Stimulated activated CD8-positive, alpha-beta memory T cell treated with anti-CD3 and anti-CD28 coated beads, Interleukin-4, amount 100 ng/mL, for 4 hours (primary cell): ENCODE measurements at regions not wholly inside any gene's neighbourhood (a gene's known extent, or its start where the extent isn't known, plus 50 kb on each side); places are given as distances from the start of the nearest gene placed in this dataset.

Experiments
- DNase-seq, 2 donors: peaks; one replicate each; pipeline ENCODE4 v3.0.0-alpha.2; 2020; ENCODE audit warnings: low read depth in 2 of 2, low spot score in 1 of 2

DNA sequence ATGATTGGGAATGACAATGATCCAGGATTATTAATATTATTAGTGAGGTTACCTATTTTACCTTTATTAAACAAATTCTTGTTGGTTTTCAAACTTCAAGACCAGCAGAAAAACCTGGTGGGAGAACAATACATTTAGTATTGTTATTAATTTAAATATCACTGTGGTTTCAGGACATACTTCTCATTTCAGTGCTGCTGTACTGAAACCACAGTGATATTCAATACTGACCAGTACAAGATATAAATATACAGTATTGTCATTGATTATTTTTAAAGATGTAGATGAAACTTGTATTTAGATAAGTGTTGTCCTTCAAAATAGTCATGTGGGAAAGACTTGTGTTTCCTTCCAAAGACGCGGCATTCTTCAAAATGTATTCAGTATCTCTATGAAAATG is 1047.3 kb upstream of the CELF4 start:
- DNase-seq: no peak

DNA sequence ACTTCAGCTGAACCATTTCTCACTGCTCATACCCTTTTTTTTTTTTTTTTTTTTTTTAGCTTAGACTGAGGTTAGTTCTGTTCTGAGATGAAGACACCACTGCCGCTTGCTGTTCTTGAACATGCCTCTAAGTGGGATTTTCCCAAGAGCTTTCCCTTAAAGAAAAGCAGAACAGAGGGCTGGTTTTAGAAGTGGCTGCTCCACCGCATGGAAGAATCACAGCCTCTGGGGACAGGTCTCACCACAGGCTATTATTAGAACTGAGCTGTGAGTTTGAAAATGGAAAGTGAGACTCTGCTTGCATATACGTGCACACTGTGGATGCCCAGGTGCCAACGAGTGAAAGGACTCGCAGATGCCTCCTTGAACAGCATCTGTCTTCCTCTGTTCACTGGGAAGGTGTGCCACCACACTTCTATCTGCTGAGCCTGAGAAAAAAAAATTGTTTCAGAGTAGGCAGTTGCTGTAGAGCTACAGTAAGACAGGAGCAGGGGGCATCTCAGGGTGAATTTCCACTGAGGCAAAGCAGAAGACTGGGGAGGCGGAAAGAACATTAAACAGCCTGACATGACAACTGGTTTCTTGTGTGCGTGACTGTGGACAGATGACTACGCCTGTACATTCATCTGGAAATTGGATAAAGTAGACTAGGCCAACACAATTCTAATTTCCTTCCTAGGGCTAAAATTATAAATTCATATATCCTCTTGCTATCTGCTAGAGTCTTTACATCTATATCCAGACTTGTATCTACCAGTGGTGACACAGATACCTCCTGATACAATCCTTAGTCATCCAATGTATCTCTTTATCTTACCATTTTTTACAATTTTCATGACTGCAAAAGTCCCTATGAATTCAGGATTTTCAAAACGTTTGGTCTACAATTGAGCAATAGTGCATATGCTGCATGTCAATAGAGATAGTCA is 1045.7 kb upstream of the CELF4 start:
- DNase-seq: no peak

DNA sequence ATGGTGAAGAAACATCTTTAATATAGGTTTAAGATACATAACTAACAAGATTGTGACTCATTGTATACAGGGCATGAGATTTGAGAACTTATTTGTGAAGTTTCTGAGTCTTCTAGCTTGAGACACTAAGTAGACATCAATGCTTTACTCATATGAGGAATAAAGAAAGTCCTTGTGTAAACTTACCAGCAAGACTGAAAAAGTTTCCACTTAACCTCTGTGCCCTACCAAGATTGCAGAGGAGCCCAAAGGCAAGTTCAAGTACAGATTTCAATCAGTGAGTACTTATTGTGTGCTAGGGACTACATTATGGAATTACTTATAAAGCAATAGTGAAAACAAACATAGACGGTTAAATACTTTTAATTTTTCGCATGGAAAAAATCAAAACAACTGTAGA is 1041.2 kb upstream of the CELF4 start:
- DNase-seq: no peak

DNA sequence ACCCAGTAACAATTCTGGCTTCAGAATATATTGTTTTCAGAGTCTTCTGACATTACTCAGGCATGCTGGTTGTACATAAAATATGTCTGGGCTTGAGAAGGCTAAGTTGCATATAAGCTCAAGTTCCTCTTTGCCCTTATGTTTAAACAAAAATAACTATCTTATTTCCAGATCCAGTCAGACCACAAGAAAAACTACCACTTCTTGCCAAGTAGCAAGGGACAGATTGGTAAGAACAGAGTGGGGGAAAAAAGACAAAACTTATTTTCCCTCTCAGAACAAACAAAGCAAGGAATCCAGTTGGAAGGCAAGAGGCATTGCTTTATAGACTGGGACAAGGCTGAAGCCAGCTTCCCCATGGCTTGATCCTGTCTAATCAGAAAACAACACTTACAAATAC is 1036.7 kb upstream of the CELF4 start:
- no peak for DNase-seq

DNA sequence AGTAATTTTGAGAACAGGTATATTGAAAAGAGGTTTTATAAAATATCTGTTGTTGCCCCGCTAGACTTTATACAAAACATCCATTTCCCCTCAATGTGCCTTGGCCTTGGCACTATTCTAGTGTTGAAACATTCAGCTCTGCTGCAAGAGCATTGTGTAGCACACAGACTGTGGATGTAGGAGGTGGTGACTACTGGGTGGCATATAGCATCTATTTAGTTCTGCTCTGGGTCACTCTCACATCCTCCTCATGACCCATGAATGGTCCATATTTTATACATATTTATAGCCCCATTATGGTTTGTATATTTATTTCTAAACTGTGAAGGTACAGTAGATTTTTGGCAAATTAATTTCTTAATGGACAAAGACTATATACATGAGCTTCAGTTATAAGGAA is 1022.0 kb upstream of the CELF4 start:
- no peak for DNase-seq

DNA sequence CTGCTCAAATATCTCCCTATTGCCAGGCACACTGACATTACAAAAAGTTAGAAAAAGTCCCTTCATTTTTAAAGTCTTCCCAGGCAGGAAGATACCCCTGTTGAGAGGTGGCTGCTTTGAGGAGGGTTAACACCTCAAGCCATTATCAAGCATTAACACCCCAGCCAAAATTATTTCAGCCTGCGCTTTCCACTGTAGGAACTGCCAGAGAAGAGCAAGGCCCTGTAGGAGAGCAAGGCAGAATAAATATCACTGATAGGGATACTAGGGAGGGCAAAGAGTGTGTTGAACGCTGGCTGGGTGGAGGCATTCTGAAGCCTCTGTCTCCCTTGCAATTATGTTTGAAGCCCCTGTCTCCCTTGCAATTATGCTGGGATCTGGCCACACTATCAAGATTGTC is 1020.7 kb upstream of the CELF4 start:
- DNase-seq: no peak

DNA sequence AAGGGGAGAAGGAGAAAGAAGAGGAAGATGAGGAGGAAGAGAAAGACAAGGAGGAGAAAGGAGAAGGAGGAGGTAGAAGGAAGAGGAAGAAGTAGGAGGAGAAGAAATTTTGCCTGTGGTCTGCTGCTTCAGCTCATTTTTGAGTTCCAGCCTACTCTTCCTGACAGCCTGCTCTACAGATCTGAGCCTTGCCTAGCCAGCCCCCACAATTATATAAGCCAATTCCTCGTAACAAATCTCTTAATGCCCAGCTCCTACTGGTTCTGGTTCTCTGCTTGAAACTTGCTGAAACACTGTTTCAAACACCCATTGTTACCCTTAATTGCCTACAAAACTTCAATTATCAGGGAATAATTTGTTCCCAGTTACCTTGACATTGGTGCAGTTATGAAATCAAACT is 1014.2 kb upstream of the CELF4 start:
- DNase-seq: no peak

DNA sequence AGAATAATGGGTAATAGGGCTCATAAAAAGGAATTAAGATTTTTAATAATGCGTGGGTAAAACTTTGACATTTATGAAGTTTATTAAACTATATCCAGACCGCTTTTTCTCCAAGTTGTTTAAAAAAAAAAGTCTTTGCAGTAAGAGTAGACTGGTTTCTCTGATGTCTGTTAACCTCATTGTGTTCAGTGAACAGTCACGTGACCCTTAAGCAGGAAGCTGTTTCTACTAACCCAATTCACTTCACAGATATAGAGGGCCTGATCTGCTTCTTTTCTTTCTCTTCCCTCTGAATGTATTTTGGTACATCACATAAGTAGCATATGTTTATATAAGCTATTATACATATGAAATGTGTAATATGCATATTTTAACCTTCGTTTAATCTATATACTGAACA is 1011.3 kb upstream of the CELF4 start:
- DNase-seq: no peak

DNA sequence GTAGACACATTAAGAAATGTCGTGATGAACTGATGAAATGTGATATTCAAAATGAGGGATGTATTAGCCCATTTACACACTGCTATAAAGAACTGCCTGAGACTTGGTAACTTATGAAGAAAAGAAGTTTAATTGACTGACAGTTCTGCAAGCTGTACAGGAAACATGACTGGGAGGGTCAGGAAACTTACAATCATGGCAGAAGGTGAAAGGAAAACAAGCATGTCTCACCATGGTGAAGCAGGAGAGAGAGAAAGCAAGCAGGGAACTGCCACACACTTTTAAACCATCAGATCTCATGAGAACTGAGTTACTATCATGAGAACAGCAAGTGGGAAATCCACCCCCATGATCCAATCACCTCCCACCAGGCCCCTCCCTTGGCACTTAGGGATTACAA is 1010.8 kb upstream of the CELF4 start:
- no peak for DNase-seq

DNA sequence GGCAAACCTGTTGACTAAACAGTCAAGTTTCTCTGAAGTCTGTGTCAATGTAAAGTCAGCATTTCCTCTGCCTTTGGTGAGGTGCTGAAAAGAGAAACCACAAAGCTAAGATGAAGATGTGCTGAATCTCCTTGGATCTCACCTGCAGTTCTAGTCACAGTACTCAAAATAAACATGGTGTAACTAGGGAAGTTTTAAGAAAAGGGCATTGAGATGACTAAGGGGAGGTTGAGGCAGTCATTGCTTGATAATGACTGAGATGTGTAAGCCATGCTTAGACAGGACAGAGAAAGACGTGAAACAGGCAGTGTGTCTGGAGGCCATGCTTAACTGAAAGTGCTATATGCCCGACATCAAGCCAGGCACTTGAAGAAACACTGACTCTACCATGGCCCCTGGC is 1010.0 kb upstream of the CELF4 start:
- DNase-seq: no peak

DNA sequence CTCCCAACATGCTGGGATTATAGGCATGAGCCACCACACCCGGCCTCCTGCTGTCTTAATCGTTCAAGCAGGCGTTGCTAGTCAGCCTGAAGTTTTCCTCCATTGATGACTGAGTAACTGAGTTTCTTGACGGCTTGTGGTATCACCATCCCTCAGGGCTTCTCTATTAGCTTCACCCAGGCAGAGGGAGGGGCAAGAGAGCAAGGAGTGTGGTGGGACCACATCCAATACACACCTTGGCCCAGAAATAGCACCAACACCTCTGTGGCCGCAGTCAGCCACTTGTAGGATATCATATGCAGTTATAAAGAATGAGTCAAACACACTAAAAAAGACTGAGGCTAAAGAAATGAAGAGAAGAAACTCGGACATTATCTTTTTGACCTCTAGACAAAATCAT is 1009.4 kb upstream of the CELF4 start:
- no peak for DNase-seq

DNA sequence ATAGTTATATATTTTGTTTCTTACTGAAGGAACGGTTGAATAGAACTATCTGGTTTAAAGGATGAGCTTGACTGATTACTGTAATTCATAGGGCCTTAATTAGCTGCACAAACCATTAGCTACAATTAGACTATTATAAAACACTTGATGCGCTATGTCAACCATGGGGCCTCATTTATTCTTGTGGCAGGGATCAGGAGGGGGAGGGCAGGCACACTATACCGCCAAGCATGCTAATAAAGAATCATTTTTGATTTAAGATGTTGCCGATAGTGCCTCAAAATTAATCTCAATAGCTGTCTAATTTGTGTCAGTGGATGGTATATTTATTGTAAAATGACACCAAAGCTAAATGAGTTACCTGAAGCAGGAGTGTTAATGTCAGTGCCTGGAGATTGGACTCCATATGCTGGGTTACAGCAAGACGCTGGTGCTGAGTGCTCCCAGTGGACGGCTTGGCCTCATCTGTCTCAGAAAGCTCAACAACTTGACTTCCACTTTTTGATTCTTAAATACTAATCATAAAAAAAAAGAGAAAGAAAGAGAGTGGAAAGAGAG is 1007.0 kb upstream of the CELF4 start:
- no peak for DNase-seq

DNA sequence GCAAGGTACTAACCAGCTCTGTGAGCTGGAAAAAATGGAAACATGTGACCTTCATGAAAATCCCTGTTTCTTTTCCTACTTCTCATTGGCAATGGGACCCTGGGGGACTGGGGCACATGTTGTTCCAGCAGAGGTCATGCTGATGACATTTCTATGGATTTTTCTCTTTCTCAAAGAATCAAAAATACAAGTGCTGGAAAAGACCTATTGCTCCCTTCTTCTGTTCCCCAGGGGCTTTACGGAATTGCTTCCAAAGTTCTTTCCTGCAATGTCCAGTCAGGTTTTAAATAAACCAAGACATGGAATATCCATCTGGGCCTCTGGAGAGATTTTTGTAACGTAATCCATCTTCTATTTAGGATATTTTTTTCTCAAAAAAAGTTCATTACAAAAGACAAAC is 1006.1 kb upstream of the CELF4 start:
- DNase-seq: no peak

DNA sequence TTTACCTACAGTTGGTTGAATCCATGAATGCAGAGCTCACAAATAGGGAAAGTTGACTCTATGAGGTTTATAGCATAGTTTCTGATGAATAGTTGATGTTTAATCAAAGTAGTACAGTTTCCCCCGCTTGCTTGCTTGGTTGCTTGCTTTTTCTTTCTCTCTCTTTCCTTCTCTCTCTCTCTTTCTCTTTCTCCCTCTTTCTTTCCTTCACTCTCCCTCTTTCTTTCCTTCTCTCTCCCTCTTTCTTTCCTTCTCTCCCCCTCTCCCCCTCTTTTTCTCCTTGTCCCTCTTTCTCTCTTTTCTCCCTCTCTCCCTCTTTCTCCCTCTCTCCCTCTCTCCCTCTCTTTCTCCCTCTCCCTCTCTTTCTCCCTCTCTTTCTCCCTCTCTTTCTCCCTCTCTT is 999.9 kb upstream of the CELF4 start:
- DNase-seq: no peak

DNA sequence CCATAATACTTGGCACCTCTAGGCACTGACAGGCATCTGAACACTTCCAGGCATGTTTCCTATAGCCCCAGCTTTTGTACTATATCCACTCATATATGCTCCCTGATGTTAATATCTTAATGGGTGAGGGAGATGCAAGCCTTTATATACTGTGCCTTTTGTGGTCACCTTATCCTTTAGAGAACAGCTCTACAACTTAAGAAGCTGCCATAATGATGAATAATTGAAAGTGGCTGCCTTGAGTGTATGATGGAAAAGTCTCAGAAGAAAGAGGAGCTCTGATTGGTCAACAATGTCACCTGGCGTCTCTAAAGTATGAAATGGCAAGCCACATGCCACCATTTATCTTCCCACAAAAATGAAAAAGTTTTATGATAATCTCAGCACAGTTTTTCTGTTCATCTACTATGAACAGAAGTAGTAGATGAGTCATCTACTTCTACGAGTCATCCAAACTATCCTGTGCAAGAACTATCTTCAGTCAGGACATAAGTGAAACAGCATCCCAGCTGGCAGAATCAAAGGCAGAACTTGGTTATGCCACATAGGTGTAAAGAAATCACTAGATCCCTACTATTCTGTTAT is 997.9 kb upstream of the CELF4 start:
- DNase-seq: no peak

DNA sequence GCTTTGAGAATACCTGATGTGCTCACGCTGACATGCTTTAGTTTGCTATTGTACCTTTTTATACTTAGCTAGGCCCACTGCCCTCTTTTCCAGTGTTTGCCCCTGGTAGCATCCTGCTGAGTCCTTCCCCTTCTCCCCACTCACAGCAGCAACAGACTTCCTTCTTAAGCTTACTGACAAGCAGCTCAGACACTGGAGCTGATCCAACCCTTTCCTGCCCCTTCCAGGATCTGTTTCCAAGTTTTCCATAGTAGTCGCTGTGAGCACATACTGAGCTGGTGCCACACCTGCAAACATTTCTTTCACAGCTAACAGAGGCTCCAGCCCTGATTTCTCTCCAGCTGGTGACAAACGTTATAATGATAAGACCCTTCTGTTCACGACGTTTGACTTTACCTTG is 991.4 kb upstream of the CELF4 start:
- no peak for DNase-seq

DNA sequence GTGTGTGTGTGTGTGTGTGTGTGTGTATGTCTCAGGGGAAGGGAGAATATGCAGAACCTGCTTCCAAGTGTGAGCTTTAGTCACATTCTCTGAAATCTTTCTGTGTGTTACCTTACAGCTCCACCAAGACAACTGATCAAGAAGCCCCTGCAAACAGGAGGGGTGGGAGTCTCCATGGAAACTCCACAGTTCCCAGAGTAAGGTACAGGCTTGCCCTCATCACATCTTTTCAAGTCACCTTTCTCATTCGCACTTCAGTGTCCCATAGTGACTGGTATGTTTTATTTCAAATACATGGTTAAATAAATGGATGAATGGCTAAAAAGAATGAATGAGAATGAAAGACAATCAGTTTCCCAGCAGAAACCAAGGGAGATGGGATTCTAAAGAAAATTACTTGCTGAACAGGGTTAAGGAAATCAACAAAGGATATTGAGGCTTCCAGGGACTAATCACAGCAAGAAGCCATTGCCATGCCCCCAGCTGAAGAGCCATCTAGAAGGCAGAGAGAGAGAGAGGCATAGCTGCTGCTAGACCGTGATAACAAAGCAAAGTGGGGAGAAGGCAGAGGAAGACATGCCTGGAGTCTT is 987.2 kb upstream of the CELF4 start:
- no peak for DNase-seq

DNA sequence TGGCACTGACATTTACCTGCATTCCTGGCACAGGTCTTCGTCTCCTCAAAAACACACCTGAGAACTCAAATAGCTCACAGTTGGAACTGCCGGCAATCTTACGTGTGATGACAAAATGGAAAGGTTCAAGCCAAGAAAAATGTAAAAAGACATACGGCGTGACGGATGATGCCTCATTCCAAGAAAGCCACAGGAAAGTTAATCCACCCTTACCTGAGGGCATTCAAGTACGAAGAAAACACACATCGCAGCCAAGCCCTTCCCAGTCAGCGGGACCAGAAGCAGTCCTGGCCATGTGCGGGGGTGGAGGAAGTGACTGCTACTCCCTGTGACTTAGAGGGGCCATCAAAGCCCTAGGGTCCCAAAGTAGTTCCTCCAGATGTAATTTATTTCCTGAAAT is 986.3 kb upstream of the CELF4 start:
- no peak for DNase-seq

DNA sequence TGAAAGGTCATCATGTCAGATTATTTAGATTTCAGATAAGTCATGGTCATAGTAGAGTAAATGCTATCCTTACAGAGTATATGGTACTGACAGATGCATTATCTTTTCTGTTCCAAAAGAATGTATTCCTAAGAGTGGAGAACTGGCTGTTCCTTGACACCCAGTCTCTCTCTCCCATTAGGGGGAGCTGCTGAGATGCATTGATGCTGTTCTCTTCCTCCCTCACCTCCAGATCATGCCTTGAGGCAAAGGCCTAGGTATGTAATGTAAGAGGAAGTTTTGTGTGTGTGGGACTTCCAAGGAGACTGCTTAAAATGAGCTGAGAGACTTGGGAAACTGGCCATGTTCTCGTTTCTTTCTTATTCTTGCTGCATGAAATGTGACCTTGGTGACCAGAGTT is 979.5 kb upstream of the CELF4 start:
- DNase-seq: no peak

DNA sequence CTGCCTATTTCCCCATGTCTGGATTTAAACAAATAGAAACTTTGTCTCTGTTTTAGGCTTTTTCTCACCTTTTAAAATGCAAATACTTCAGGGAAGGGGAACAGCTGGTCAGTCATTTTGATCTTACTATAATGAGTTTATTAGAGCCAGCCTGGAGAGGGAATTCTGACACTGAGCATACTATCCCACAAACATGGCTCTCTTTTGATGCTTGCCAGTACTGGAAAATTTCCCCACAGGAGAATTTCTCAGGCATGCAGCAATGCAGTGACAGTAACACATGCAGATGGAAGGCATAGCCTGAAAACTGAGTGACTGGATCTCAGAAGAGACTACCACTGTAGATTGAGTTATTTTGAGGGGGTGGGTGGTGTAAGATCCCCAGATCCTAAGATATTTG is 974.3 kb upstream of the CELF4 start:
- no peak for DNase-seq

DNA sequence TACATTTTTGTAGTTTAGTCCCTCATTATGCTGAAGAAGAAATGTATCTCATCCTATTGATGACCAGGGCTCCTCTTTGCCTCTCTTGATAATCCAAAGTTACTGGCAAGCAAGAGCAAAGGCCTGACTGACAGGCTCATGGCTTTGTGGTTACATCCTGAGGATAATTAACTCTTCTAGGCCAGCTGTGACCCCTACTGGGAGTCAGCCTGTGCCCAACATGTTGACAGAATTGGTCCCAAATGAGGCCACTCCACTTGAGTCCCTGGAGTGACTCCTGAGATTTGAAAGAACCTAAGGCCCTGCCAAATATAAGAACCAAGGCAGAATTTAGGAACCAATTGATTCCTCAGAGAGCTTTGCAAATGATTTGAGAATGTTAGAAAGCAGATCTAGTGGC is 973.8 kb upstream of the CELF4 start:
- DNase-seq: no peak

DNA sequence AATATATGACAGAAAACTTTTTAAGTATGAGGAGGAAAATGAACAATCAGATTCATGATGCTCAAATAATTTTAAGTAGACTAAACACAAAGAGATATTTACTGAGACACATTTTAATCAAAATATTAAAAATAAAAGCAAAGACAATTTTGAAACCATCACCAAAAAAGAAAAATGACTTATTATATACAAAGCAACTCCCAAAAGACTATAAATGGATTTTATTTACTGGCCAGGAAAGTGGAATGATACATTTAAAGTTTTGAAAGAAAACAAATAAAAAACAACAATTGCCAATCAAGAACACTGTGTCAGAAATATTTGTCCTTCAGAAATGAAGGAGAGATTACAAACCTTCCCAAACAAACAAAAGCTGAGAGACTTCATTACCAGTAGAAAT is 968.5 kb upstream of the CELF4 start:
- no peak for DNase-seq
